Kidney tubule cell (primary cell): ENCODE measurements at regions not wholly inside any gene's neighbourhood (a gene's known extent, or its start where the extent isn't known, plus 50 kb on each side); places are given as distances from the start of the nearest gene placed in this dataset.

Experiments
- DNase-seq: peaks from one replicate; pipeline ENCODE4 v3.0.0-alpha.2; 2018; ENCODE audit warnings: low spot score

GRCh38 chr17:34527908-34528470 lies 51.4 kb upstream of the TMEM132E start:
- DNase-seq = no peak

GRCh38 chr17:34527136-34527907 lies 52.1 kb upstream of the TMEM132E start:
- DNase-seq = no peak

GRCh38 chr17:34525651-34526050 lies 53.7 kb upstream of the TMEM132E start:
- DNase-seq = no peak

- no peak for DNase-seq
Observed at GRCh38 chr17:34521955-34522354, 57.4 kb upstream of the TMEM132E start.

GRCh38 chr17:34519282-34519681 lies 60.1 kb upstream of the TMEM132E start:
- DNase-seq = no peak

GRCh38 chr17:34517406-34517805 lies 62.0 kb upstream of the TMEM132E start:
- DNase-seq = no peak

GRCh38 chr17:34511931-34512330 lies 67.5 kb upstream of the TMEM132E start:
- DNase-seq = no peak

- no peak for DNase-seq
Observed at GRCh38 chr17:34511265-34511664, 68.1 kb upstream of the TMEM132E start.

GRCh38 chr17:34504814-34505484 lies 74.4 kb upstream of the TMEM132E start:
- no peak for DNase-seq

GRCh38 chr17:34503528-34504195 lies 75.7 kb upstream of the TMEM132E start:
- DNase-seq = peak; percentile 34

- DNase-seq = no peak
Observed at GRCh38 chr17:34502426-34502825, 77.0 kb upstream of the TMEM132E start.

- DNase-seq = peak; percentile 37
Observed at GRCh38 chr17:34499576-34499975, 79.8 kb upstream of the TMEM132E start.

GRCh38 chr17:34493917-34494316 lies 85.5 kb upstream of the TMEM132E start:
- no peak for DNase-seq

- DNase-seq = no peak
Observed at GRCh38 chr17:34487626-34488025, 91.8 kb upstream of the TMEM132E start.

- no peak for DNase-seq
Observed at GRCh38 chr17:34486761-34487160, 92.6 kb upstream of the TMEM132E start.

GRCh38 chr17:34485999-34486398 lies 93.4 kb upstream of the TMEM132E start:
- no peak for DNase-seq

- DNase-seq = no peak
Observed at GRCh38 chr17:34484193-34484733, 95.1 kb upstream of the TMEM132E start.

GRCh38 chr17:34482730-34483129 lies 96.7 kb upstream of the TMEM132E start:
- no peak for DNase-seq

GRCh38 chr17:34481779-34482178 lies 97.6 kb upstream of the TMEM132E start:
- no peak for DNase-seq

GRCh38 chr17:34479371-34479770 lies 100.0 kb upstream of the TMEM132E start:
- DNase-seq = no peak

GRCh38 chr17:34478244-34478643 lies 101.1 kb upstream of the TMEM132E start:
- no peak for DNase-seq

- DNase-seq = no peak
Observed at GRCh38 chr17:34475296-34475695, 104.1 kb upstream of the TMEM132E start.
